ENCODE measurements at regions not wholly inside any gene's neighbourhood (a gene's known extent, or its start where the extent isn't known, plus 50 kb on each side); places are given as distances from the start of the nearest gene placed in this dataset.
"Not testable (repeated sequence)": the region's sequence is repeated elsewhere in the genome, so short reads cannot be mapped to it uniquely, and the experiment has no call there.

- no peak for DNase-seq
Observed at GRCh38 chr9:106111039-106111730, 416.8 kb downstream of the TMEM38B start.

- no peak for DNase-seq
Observed at GRCh38 chr9:106112935-106113334, 418.6 kb downstream of the TMEM38B start.

GRCh38 chr9:106119176-106119575, 424.8 kb downstream of the TMEM38B start:
- DNase-seq, result no peak

GRCh38 chr9:106120071-106120470, 425.7 kb downstream of the TMEM38B start:
- no peak for DNase-seq

GRCh38 chr9:106127776-106128175, 433.4 kb downstream of the TMEM38B start:
- no peak for DNase-seq

GRCh38 chr9:106130374-106130773, 436.0 kb downstream of the TMEM38B start:
- DNase-seq, result no peak

- no peak for DNase-seq
Observed at GRCh38 chr9:106143781-106144180, 449.4 kb downstream of the TMEM38B start.

GRCh38 chr9:106146066-106146840, 451.9 kb downstream of the TMEM38B start:
- DNase-seq, result no peak

- no peak for DNase-seq
Observed at GRCh38 chr9:106146886-106147285, 452.5 kb downstream of the TMEM38B start.

- DNase-seq, result no peak
Observed at GRCh38 chr9:106149956-106150355, 455.6 kb downstream of the TMEM38B start.

GRCh38 chr9:106156465-106156864, 462.1 kb downstream of the TMEM38B start:
- no peak for DNase-seq

- DNase-seq, result no peak
Observed at GRCh38 chr9:106172265-106172664, 477.9 kb downstream of the TMEM38B start.

- no peak for DNase-seq
Observed at GRCh38 chr9:106174346-106174745, 480.0 kb downstream of the TMEM38B start.

GRCh38 chr9:106177216-106177615, 482.9 kb downstream of the TMEM38B start:
- no peak for DNase-seq

- no peak for DNase-seq
Observed at GRCh38 chr9:106179191-106179590, 484.9 kb downstream of the TMEM38B start.

- not testable (repeated sequence) for DNase-seq
Observed at GRCh38 chr9:106203815-106204516, 509.6 kb downstream of the TMEM38B start.

- DNase-seq, result no peak
Observed at GRCh38 chr9:106207298-106207697, 513.0 kb downstream of the TMEM38B start.

GRCh38 chr9:106218427-106218826, 524.1 kb downstream of the TMEM38B start:
- no peak for DNase-seq

GRCh38 chr9:106218854-106219253, 524.5 kb downstream of the TMEM38B start:
- no peak for DNase-seq

- no peak for DNase-seq
Observed at GRCh38 chr9:106220415-106220814, 526.1 kb downstream of the TMEM38B start.

- no peak for DNase-seq
Observed at GRCh38 chr9:106228861-106229260, 534.5 kb downstream of the TMEM38B start.

- no peak for DNase-seq
Observed at GRCh38 chr9:106233116-106233515, 538.8 kb downstream of the TMEM38B start.

- not testable (repeated sequence) for DNase-seq
Observed at GRCh38 chr9:106260908-106261307, 566.6 kb downstream of the TMEM38B start.

GRCh38 chr9:106277966-106278365, 583.6 kb downstream of the TMEM38B start:
- DNase-seq, result no peak

Data from GF-D8 (cell line).